Fibroblast of lung (primary cell): ENCODE measurements at regions not wholly inside any gene's neighbourhood (a gene's known extent, or its start where the extent isn't known, plus 50 kb on each side); places are given as distances from the start of the nearest gene placed in this dataset.
"Not testable (repeated sequence)": the region's sequence is repeated elsewhere in the genome, so short reads cannot be mapped to it uniquely, and the experiment has no call there.

Experiments
- EZH2 ChIP-seq: IDR thresholded peaks from 2 replicates; pipeline ENCODE4 v1.5.1; 2012; ENCODE audit warnings: low read length, control low read depth, mild to moderate bottlenecking; ENCODE audit errors: missing control alignments
- TF ChIP-seq, protein P1 (sequence below), 2 donors: IDR thresholded peaks in 1 of 2; conservative IDR thresholded peaks in 1 of 2; 1 replicate in 1 of 2; 2 replicates in 1 of 2; pipeline ENCODE4 v1.5.1; 2011 to 2012; ENCODE audit warnings: low read length in 2 of 2, control low read depth in 1 of 2, inconsistent platforms in 1 of 2, low read depth in 1 of 2, mild to moderate bottlenecking in 1 of 2

DNA sequence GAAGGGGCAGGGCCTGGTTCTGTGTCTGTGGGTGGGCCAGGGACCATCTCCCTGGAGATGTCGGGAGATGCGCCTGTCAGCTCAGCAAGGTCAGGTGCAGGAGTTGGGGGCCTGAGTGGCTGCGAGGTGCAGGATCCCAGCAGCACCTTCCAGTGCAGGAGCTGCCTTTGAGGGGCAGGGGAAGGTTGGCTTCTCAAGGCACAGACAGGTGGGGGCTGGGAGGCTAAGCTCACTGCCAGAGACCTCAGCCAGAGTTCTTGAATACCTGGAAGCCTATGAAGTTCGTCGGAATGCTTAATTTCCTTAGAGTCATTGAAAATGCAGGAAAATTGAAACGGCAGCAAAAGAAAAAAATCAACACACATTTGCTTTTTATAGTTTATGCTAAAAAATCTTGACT is 72.8 kb upstream of the CRYM start:
- TF ChIP-seq, protein P1, sequence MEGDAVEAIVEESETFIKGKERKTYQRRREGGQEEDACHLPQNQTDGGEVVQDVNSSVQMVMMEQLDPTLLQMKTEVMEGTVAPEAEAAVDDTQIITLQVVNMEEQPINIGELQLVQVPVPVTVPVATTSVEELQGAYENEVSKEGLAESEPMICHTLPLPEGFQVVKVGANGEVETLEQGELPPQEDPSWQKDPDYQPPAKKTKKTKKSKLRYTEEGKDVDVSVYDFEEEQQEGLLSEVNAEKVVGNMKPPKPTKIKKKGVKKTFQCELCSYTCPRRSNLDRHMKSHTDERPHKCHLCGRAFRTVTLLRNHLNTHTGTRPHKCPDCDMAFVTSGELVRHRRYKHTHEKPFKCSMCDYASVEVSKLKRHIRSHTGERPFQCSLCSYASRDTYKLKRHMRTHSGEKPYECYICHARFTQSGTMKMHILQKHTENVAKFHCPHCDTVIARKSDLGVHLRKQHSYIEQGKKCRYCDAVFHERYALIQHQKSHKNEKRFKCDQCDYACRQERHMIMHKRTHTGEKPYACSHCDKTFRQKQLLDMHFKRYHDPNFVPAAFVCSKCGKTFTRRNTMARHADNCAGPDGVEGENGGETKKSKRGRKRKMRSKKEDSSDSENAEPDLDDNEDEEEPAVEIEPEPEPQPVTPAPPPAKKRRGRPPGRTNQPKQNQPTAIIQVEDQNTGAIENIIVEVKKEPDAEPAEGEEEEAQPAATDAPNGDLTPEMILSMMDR (conservative IDR thresholded peaks at IDR 0.05 in 1 of 2, IDR thresholded peaks at IDR 0.05 in 1 of 2; ENCODE audit: low read depth in 1 of 2, low read length in 2 of 2), result not testable (repeated sequence)
- TF ChIP-seq EZH2, result not testable (repeated sequence)
